HEK293T (cell line): ENCODE measurements at regions not wholly inside any gene's neighbourhood (a gene's known extent, or its start where the extent isn't known, plus 50 kb on each side); places are given as distances from the start of the nearest gene placed in this dataset.

Experiments
- CTCF ChIA-PET: fragments of 350-600 bp; formaldehyde crosslinking; extraction: SDS; loops from one replicate; lab custom pipeline; 2021; ENCODE audit warnings: antibody characterized with exemption, inconsistent platforms; lab: Yijun Ruan, JAX
- POLR2A ChIA-PET: fragments of 350-600 bp; formaldehyde crosslinking; extraction: SDS; loops from one replicate; lab custom pipeline; 2020; ENCODE audit warnings: antibody characterized with exemption, inconsistent platforms; lab: Yijun Ruan, JAX
- DNase-seq: peaks from one replicate; pipeline ENCODE4 v3.0.0; 2012; ENCODE audit warnings: mixed read lengths; ENCODE audit errors: extremely low spot score
- ARNT ChIP-seq: fragments of 450-650 bp; IDR thresholded peaks from 2 replicates; pipeline ENCODE4 v1.6.1; 2017; ENCODE audit warnings: mild to moderate bottlenecking
- BHLHE40 ChIP-seq: fragments of 450-650 bp; IDR thresholded peaks from 2 replicates; pipeline ENCODE4 v1.6.1; 2016; ENCODE audit warnings: mild to moderate bottlenecking, moderate library complexity, borderline replicate concordance
- CTBP1 ChIP-seq: fragments of 450-650 bp; IDR thresholded peaks from 2 replicates; pipeline ENCODE4 v1.6.1; 2016; ENCODE audit warnings: borderline replicate concordance
- ELF4 ChIP-seq: fragments of 450-650 bp; IDR thresholded peaks from 2 replicates; pipeline ENCODE4 v1.6.1; 2017; ENCODE audit warnings: antibody characterized with exemption
- FOXA1 ChIP-seq: fragments of 450-650 bp; IDR thresholded peaks from 2 replicates; pipeline ENCODE4 v1.6.1; 2016; ENCODE audit warnings: mild to moderate bottlenecking
- FOXK2 ChIP-seq: fragments of 450-650 bp; IDR thresholded peaks from 2 replicates; pipeline ENCODE4 v1.6.1; 2016; ENCODE audit warnings: mild to moderate bottlenecking
- FOXM1 ChIP-seq: fragments of 450-650 bp; IDR thresholded peaks from 2 replicates; pipeline ENCODE4 v1.6.1; 2017; ENCODE audit warnings: mild to moderate bottlenecking, borderline replicate concordance
- HDGF ChIP-seq: fragments of 450-650 bp; IDR thresholded peaks from 2 replicates; pipeline ENCODE4 v1.6.1; 2017; ENCODE audit warnings: antibody characterized with exemption, borderline replicate concordance
- L3MBTL2 ChIP-seq: fragments of 450-650 bp; conservative IDR thresholded peaks from 2 replicates; pipeline ENCODE4 v1.6.1; 2016; ENCODE audit warnings: mild to moderate bottlenecking
- NFRKB ChIP-seq: fragments of 450-650 bp; IDR thresholded peaks from 2 replicates; pipeline ENCODE4 v1.6.1; 2016; ENCODE audit warnings: mild to moderate bottlenecking, moderate library complexity
- PKNOX1 ChIP-seq: fragments of 450-650 bp; IDR thresholded peaks from 2 replicates; pipeline ENCODE4 v1.6.1; 2016
- SP1 ChIP-seq: fragments of 450-650 bp; IDR thresholded peaks from 2 replicates; pipeline ENCODE4 v1.6.1; 2017
- SUZ12 ChIP-seq: fragments of 450-650 bp; IDR thresholded peaks from 2 replicates; pipeline ENCODE4 v1.6.1; 2016; ENCODE audit warnings: mild to moderate bottlenecking
- TARDBP ChIP-seq: fragments of 450-650 bp; IDR thresholded peaks from 2 replicates; pipeline ENCODE4 v1.6.1; 2016
- ZNF384 ChIP-seq: fragments of 450-650 bp; IDR thresholded peaks from 2 replicates; pipeline ENCODE4 v1.6.1; 2016

GRCh38 chr6:148265054-148265453 lies 77.6 kb upstream of the SASH1 start:
- TF ChIP-seq SUZ12 (no peak), FOXM1 (no peak), FOXA1 (no peak), PKNOX1 (no peak), CTBP1 (no peak), ARNT (no peak), SP1 (no peak), NFRKB (no peak), ZNF384 (no peak), BHLHE40 (no peak), ELF4 (no peak), L3MBTL2 (no peak)
- ChIA-PET CTCF (interaction anchor here (1.1 kb wide), 1 partner anchor 11 kb away, joined by 3 read pairs; no protein-coding TSS in a partner anchor), POLR2A (no interaction called here)
- DNase-seq: no peak

GRCh38 chr6:148269386-148269785 lies 73.3 kb upstream of the SASH1 start:
- TF ChIP-seq BHLHE40 (no peak), NFRKB (no peak), L3MBTL2 (no peak), HDGF (no peak), CTBP1 (no peak), PKNOX1 (no peak), ZNF384 (no peak), TARDBP (no peak), SUZ12 (no peak)
- DNase-seq: no peak
- ChIA-PET CTCF (no interaction called here), POLR2A (no interaction called here)

DNA sequence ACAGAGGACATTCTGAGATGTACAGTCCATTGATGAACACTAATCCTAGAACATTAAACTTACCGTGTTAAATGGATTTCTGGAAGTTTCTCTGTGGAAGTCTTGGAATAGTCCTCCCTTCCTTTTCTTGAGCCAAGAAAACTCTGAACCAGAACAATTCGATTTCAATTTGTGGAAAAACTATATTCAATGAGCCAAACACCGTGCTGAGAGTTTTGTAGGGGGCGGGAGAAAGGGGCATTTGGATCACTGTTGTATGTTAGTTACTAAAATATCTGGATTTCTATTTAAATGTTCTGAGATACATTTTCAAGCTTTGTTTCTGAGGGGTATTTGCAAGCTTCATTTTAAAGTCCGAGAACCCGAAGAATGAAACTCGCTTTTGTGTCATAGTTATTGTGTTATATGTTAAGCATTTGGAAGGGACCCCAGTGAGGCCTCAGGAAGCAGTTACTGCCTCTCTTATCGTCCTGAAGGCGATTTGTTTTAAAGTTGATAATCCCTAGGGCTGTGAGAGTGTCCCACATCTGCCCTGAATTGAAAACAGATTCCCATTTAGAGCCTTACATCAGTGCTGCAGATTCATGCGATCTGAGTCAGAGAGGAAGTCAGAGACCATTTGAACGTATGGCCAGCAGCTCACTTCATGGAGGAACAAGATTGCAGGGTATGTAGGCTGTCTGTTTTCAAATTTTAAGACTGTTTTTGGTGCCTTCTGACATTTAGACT lies 70.8 kb upstream of the SASH1 start:
- no peak for TF ChIP-seq L3MBTL2
- no peak for TF ChIP-seq HDGF
- TF ChIP-seq SP1: no peak
- TF ChIP-seq FOXM1: no peak
- TF ChIP-seq FOXK2: no peak
- no peak for TF ChIP-seq PKNOX1
- CTCF ChIA-PET: no interaction called here
- no peak for DNase-seq
- POLR2A ChIA-PET: no interaction called here

DNA sequence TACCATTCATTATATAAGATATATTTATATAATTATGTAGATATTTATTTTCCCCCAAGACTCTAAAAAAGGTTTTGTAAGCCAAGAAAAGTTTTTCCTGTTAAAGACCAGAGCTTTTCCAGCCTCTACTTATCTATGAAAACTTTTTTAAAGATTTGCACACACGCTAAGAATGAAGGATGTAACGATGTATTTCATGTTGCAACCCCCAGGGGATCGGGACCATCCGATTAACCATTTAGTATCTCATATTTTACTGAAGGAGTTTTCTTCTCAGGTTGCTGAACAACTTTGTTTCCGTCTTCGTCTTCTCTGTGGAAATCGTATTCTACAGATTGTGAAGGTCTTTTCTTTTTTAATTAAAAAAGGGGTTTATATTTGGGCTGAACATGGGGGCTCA lies 70.0 kb upstream of the SASH1 start:
- POLR2A ChIA-PET: no interaction called here
- CTCF ChIA-PET: no interaction called here
- TF ChIP-seq CTBP1 (no peak), FOXM1 (no peak), ELF4 (no peak)
- DNase-seq: no peak

DNA sequence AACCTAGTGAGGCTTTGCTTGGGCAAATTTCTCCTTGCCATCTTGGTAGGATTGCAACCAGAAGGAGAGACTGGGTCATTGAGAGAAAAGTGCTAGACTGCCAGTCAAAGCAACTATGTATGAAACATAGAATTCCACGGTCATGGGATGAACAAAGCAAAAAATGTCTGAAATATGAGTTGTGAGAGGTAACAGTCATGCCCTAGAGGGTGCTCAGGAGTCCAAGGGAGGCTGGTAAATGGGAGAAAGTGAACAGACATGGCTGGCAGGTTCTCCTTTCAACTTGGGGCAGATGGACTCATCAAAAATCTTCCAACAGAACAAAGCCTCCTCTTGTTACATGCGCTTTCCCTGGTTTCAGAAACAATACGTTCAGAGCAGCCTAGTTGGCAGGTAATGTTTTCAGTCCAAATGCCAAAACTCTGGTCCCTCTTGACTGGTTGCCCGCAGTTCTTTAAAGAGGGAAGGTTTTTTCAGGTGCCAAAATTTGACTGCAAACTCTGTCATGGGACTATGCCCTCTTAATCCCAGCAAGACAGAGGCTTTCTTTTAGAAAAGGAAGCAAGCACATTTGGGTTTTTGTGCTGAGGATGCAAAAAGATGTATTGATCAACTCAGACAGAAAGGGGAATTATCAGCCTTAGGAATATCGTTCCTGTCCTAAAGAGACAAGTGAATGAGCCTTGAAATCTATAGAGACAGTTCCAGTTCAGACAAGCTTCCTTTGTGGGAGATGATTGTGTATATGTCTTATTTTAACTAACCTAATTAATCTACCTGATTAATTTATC lies 68.5 kb upstream of the SASH1 start:
- TF ChIP-seq L3MBTL2 (no peak), ZNF384 (no peak), PKNOX1 (no peak), NFRKB (no peak), FOXA1 (no peak), FOXM1 (no peak), BHLHE40 (no peak), ELF4 (no peak)
- POLR2A ChIA-PET: no interaction called here
- DNase-seq: no peak
- CTCF ChIA-PET: no interaction called here

DNA sequence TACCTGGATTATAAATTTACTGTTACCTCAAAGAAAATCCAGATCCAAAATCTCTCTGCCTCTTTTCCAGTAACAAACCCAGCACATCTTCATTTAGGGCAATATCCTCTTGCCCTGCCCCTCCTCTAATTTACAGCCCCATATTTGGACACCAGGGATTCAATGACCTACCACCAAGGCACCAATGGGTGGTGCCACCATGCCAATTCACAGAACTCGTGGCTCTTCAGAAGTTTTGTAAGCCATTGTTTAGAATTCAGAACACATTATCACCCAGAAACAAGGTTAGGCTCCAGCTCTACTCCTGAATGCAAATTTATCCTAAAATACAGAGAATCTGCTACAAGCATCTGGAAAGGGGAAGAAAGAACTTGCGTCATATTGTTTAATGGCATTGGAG lies 67.8 kb upstream of the SASH1 start:
- DNase-seq: no peak
- POLR2A ChIA-PET: no interaction called here
- CTCF ChIA-PET: no interaction called here
- TF ChIP-seq L3MBTL2: no peak
- no peak for TF ChIP-seq PKNOX1
- no peak for TF ChIP-seq FOXA1
- no peak for TF ChIP-seq SP1
- TF ChIP-seq BHLHE40: no peak
- TF ChIP-seq HDGF: no peak
- no peak for TF ChIP-seq NFRKB
- no peak for TF ChIP-seq FOXM1
- TF ChIP-seq SUZ12: no peak
- no peak for TF ChIP-seq TARDBP
- no peak for TF ChIP-seq ZNF384
- TF ChIP-seq ARNT: no peak
- TF ChIP-seq ELF4: no peak
- TF ChIP-seq CTBP1: no peak
